Fibroblast of the aortic adventitia (primary cell): ENCODE measurements at regions not wholly inside any gene's neighbourhood (a gene's known extent, or its start where the extent isn't known, plus 50 kb on each side); places are given as distances from the start of the nearest gene placed in this dataset.
"Not testable (repeated sequence)": the region's sequence is repeated elsewhere in the genome, so short reads cannot be mapped to it uniquely, and the experiment has no call there.

ENCODE experiments used
- DNase-seq: peaks from one replicate; pipeline ENCODE4 v3.0.0-alpha.2; 2010; ENCODE audit warnings: low read depth
- H3K4me3 ChIP-seq: 2 replicates; pipeline ENCODE4 v1.5.1; 2011; ENCODE audit warnings: low read depth, mild to moderate bottlenecking, control low read depth, low read length, moderate library complexity
- TF ChIP-seq, protein P1 (sequence below): IDR thresholded peaks from 2 replicates; pipeline ENCODE4 v1.5.1; 2011; ENCODE audit warnings: mild to moderate bottlenecking, low read length, control low read depth, inconsistent platforms; ENCODE audit not compliant: insufficient read depth

DNA sequence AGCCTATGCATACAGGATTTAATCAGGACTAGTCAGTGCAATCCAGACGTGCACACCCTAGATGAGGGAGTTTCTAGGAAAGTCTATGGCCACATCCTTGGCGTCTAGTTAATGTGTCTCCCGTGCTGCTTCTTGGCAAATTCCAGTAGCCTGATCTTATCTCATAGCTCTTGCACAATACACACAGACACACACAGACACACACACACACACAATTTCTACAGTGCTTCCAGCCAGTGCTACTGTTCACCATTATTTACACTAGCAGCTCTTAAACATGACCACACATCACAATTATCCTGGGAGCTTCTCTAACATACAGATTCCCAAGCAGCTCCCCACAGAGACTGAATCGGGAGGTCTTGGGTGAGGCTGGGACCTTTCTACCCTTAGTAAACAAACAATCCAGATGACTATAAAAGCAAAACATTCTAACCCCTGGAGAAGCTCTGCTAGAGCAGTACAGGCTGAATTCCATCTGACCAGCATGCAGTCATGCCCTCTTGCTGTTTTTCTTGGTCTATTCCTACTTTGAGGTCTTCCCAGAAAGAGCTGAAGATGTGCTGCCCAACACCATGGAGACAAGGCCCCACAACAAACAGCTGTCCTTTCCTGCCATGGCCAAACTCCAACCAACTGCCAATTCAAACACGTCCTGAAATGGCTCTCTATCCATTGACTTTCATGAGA lies 236.6 kb downstream of the DEPDC1B start:
- H3K4me3 ChIP-seq: no peak overlapping the region
- TF ChIP-seq, protein P1, sequence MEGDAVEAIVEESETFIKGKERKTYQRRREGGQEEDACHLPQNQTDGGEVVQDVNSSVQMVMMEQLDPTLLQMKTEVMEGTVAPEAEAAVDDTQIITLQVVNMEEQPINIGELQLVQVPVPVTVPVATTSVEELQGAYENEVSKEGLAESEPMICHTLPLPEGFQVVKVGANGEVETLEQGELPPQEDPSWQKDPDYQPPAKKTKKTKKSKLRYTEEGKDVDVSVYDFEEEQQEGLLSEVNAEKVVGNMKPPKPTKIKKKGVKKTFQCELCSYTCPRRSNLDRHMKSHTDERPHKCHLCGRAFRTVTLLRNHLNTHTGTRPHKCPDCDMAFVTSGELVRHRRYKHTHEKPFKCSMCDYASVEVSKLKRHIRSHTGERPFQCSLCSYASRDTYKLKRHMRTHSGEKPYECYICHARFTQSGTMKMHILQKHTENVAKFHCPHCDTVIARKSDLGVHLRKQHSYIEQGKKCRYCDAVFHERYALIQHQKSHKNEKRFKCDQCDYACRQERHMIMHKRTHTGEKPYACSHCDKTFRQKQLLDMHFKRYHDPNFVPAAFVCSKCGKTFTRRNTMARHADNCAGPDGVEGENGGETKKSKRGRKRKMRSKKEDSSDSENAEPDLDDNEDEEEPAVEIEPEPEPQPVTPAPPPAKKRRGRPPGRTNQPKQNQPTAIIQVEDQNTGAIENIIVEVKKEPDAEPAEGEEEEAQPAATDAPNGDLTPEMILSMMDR: no peak
- peak; percentile 80 for DNase-seq

DNA sequence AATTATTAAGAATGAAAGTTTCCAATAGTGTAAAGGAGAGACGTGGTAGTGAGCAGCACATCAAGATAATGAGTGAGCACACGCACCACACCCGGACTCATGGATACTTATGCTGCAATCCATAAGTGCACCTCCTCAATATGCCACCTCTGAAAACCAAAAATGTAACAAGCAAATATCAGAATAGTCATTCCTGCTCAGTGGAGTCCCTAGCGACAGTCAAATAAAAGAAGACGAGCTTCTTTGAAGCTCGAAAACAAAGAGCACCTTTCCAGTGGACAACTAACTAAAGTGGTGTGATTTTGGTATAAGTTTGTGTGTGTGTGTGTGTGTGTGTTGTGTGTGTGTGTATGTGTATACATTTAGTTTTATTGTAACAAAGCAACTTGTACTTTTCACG lies 241.3 kb downstream of the DEPDC1B start:
- DNase-seq: no peak
- H3K4me3 ChIP-seq: no peak overlapping the region
- TF ChIP-seq, protein P1: no peak

DNA sequence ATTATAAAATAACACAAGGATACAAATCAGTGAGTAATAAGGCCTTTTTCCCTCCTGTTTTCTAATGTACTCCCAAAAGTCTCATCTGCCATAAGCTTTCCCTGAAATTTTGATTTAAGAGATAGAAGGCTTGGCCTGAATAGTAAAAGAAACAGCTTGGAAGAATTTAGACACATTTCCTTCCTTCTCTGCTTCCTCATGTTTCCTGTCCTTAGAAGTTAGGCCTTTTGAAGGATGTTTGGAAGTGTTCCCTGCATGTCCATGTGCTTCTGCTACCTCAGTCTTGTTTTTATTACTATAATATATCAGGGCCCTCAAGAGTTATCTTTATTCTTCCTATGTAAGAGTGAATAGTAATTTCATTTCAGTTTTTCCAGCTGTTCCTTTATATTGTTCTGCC lies 242.7 kb downstream of the DEPDC1B start:
- DNase-seq: peak; percentile 29
- no peak overlapping the region for H3K4me3 ChIP-seq
- TF ChIP-seq, protein P1: no peak

DNA sequence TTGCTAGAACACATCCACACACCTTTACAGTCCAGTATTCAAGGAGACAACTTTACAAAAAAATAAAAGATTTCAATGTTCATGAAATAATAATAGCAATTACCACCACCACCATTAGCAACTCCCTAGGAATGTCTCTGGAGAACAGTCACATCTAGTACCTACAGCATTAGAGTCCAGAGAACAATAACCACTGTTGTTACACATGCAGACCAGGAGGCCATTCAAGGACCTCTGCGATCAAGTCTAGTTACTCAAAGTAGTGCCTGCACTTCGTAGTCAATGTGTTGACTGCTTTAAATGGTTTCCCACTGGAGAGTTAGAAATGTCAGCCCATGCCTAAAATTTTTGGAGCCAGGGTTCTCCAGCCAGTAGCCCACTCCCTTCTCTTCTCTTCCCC lies 244.4 kb downstream of the DEPDC1B start:
- TF ChIP-seq, protein P1: no peak
- DNase-seq: no peak
- no peak overlapping the region for H3K4me3 ChIP-seq

DNA sequence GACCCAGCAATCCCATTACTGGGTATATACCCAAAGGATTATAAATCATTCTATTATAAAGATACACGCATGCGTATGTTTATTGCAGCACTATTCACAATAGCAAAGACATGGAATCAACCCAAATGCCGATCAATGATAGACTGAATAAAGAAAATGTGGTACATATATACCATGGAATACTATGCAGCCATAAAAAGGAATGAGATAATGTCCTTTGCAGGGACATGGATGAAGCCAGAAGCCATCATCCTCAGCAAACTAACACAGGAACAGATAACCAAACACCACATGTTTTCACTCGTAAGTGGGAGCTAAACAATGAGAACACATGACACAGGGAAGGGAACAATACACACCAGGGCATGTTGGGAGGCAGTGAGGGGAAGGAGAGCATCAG lies 245.7 kb downstream of the DEPDC1B start:
- not testable (repeated sequence) for H3K4me3 ChIP-seq, DNase-seq

DNA sequence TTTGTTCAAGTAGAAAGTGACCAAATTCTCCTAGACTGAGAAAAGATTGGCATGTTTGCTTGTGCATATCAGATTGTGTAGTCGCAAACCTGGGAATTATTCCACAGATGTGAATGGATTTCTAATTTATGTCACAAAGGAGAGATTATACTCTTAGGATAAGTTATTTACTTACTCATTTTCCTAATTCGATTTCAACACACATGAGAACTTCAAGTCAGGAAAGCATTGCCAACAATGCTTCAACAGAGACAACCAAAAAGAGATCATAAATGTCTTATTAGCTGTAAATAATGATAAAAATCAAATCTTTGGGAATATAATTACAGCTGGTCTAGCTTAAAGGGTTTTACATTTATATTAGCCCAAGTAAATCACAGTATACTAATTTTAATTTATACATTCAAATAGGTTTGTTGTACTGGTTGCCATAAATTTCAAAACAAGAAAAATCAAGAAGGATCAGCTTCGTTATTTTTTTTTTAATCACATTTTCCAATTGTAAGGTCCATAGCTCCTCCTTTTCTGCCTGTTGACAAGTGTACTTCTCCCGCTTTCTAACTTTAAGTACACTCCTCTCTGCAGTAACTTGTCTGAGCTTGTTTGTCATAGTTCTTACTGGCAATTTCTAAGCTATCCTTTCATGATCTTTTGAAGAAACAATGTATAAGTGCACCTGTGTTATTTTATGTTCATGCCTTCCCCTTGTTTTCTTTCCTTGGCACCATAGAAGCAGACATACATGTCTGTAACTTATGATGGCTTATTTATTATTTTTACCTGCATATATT lies 246.6 kb downstream of the DEPDC1B start:
- TF ChIP-seq, protein P1: no peak
- no peak overlapping the region for H3K4me3 ChIP-seq
- no peak for DNase-seq

DNA sequence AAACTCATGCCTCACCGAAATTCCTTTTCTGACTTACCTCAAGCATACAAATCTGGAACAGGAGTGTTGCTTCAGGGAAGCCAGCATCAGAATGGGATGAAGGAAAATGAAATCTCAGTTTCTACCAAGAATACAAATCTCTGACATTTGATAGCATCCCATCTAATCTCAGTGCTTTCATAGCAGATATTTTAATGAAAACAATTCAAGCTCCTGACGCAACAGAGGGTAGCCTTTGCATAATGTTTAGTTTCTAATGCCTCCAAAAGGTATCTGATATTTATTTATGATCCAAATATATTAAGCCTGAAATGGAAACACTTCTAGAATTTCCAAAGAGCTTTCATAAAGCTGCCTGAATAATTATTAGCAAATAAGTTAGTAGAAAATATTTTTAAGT lies 251.4 kb downstream of the DEPDC1B start:
- no peak overlapping the region for H3K4me3 ChIP-seq
- no peak for DNase-seq
- TF ChIP-seq, protein P1: no peak
